ENCODE measurements at regions not wholly inside any gene's neighbourhood (a gene's known extent, or its start where the extent isn't known, plus 50 kb on each side); places are given as distances from the start of the nearest gene placed in this dataset.

- no peaks in the 10 kb centered on the region for H3K27me3 ChIP-seq (ENCODE audit: insufficient read depth, low read length)
- H3K4me3 ChIP-seq (ENCODE audit: insufficient read depth, low read depth, low read length), result no peak overlapping the region
- no peaks in the 10 kb centered on the region for H4K20me1 ChIP-seq (ENCODE audit: insufficient read depth, low read length)
- FAIRE-seq (no peak), DNase-seq (ENCODE audit: low read depth) (no peak)
- no peak overlapping the region for H2AFZ ChIP-seq (ENCODE audit: low read depth, low read length)
- H3K36me3 Mint-ChIP-seq (ENCODE audit: low read depth, unreplicated experiment), result no peaks in the 10 kb centered on the region
- H3K9ac ChIP-seq (ENCODE audit: low read length), result no peak overlapping the region
- no peak overlapping the region for H3K4me3 Mint-ChIP-seq (ENCODE audit: unreplicated experiment)
- H3K9me3 Mint-ChIP-seq (ENCODE audit: unreplicated experiment), result peaks cover 3% of the 10 kb centered on the region
- no peaks in the 10 kb centered on the region for H3K27me3 Mint-ChIP-seq (ENCODE audit: low read depth, unreplicated experiment)
- H3K79me2 ChIP-seq (ENCODE audit: insufficient read depth, low read length), result no peaks in the 10 kb centered on the region
- H3K4me1 ChIP-seq (ENCODE audit: insufficient read depth, low read length), result no peaks in the 10 kb centered on the region
- no peaks in the 10 kb centered on the region for H3K9me3 ChIP-seq (ENCODE audit: insufficient read depth, low read depth, low read length)
- H3K27ac Mint-ChIP-seq (ENCODE audit: unreplicated experiment), result no peak overlapping the region
- H3K4me1 Mint-ChIP-seq (ENCODE audit: low read depth, unreplicated experiment), result no peaks in the 10 kb centered on the region
- H3K36me3 ChIP-seq (ENCODE audit: insufficient read depth, low read length), result no peaks in the 10 kb centered on the region
- no peak overlapping the region for H3K4me2 ChIP-seq (ENCODE audit: low read length)
- no peak overlapping the region for H3K27ac ChIP-seq (ENCODE audit: low read depth, low read length)
- TF ChIP-seq CTCF (IDR thresholded peaks at IDR 0.05; ENCODE audit: insufficient read depth, low read depth, low read length) (no peak), EZH2 (IDR thresholded peaks at IDR 0.05; ENCODE audit: insufficient read depth, low read length) (no peak)
Observed at GRCh38 chr5:42121401-42121800, 196.3 kb downstream of the FBXO4 start.

- H3K9me3 ChIP-seq (ENCODE audit: insufficient read depth, low read depth, low read length), result no peaks in the 10 kb centered on the region
- no peak overlapping the region for H3K27ac ChIP-seq (ENCODE audit: low read depth, low read length)
- no peaks in the 10 kb centered on the region for H3K27me3 ChIP-seq (ENCODE audit: insufficient read depth, low read length)
- no peaks in the 10 kb centered on the region for H3K79me2 ChIP-seq (ENCODE audit: insufficient read depth, low read length)
- no peaks in the 10 kb centered on the region for H3K27me3 Mint-ChIP-seq (ENCODE audit: low read depth, unreplicated experiment)
- H3K9ac ChIP-seq (ENCODE audit: low read length), result no peak overlapping the region
- no peak overlapping the region for H3K4me3 ChIP-seq (ENCODE audit: insufficient read depth, low read depth, low read length)
- FAIRE-seq, result no peak
- H3K36me3 Mint-ChIP-seq (ENCODE audit: low read depth, unreplicated experiment), result no peaks in the 10 kb centered on the region
- no peak overlapping the region for H3K4me3 Mint-ChIP-seq (ENCODE audit: unreplicated experiment)
- H3K9me3 Mint-ChIP-seq (ENCODE audit: unreplicated experiment), result no peaks in the 10 kb centered on the region
- H3K4me1 ChIP-seq (ENCODE audit: insufficient read depth, low read length), result no peaks in the 10 kb centered on the region
- H3K27ac Mint-ChIP-seq (ENCODE audit: unreplicated experiment), result no peak overlapping the region
- DNase-seq (ENCODE audit: low read depth), result no peak
- H3K36me3 ChIP-seq (ENCODE audit: insufficient read depth, low read length), result no peaks in the 10 kb centered on the region
- no peak overlapping the region for H2AFZ ChIP-seq (ENCODE audit: low read depth, low read length)
- no peaks in the 10 kb centered on the region for H4K20me1 ChIP-seq (ENCODE audit: insufficient read depth, low read length)
- no peaks in the 10 kb centered on the region for H3K4me1 Mint-ChIP-seq (ENCODE audit: low read depth, unreplicated experiment)
- no peak overlapping the region for H3K4me2 ChIP-seq (ENCODE audit: low read length)
- TF ChIP-seq EZH2 (IDR thresholded peaks at IDR 0.05; ENCODE audit: insufficient read depth, low read length) (no peak), CTCF (IDR thresholded peaks at IDR 0.05; ENCODE audit: insufficient read depth, low read depth, low read length) (no peak)
Observed at GRCh38 chr5:42131081-42131480, 206.0 kb downstream of the FBXO4 start.

- H3K27ac ChIP-seq (ENCODE audit: low read depth, low read length), result no peak overlapping the region
- no peak for TF ChIP-seq EZH2 (IDR thresholded peaks at IDR 0.05; ENCODE audit: insufficient read depth, low read length)
- TF ChIP-seq CTCF (IDR thresholded peaks at IDR 0.05; ENCODE audit: insufficient read depth, low read depth, low read length), result no peak
- no peak overlapping the region for H3K4me2 ChIP-seq (ENCODE audit: low read length)
- Mint-ChIP-seq H3K27ac (ENCODE audit: unreplicated experiment) (no peak overlapping the region), H3K27me3 (ENCODE audit: low read depth, unreplicated experiment) (no peaks in the 10 kb centered on the region), H3K9me3 (ENCODE audit: unreplicated experiment) (no peaks in the 10 kb centered on the region), H3K4me1 (ENCODE audit: low read depth, unreplicated experiment) (no peaks in the 10 kb centered on the region), H3K4me3 (ENCODE audit: unreplicated experiment) (no peak overlapping the region), H3K36me3 (ENCODE audit: low read depth, unreplicated experiment) (no peaks in the 10 kb centered on the region)
- H3K9ac ChIP-seq (ENCODE audit: low read length), result no peak overlapping the region
- no peaks in the 10 kb centered on the region for H3K79me2 ChIP-seq (ENCODE audit: insufficient read depth, low read length)
- peaks cover 3% of the 10 kb centered on the region for H3K9me3 ChIP-seq (ENCODE audit: insufficient read depth, low read depth, low read length)
- H3K4me1 ChIP-seq (ENCODE audit: insufficient read depth, low read length), result no peaks in the 10 kb centered on the region
- FAIRE-seq (no peak), DNase-seq (ENCODE audit: low read depth) (no peak)
- H3K4me3 ChIP-seq (ENCODE audit: insufficient read depth, low read depth, low read length), result no peak overlapping the region
- H2AFZ ChIP-seq (ENCODE audit: low read depth, low read length), result no peak overlapping the region
- no peaks in the 10 kb centered on the region for H3K36me3 ChIP-seq (ENCODE audit: insufficient read depth, low read length)
- H3K27me3 ChIP-seq (ENCODE audit: insufficient read depth, low read length), result no peaks in the 10 kb centered on the region
- no peaks in the 10 kb centered on the region for H4K20me1 ChIP-seq (ENCODE audit: insufficient read depth, low read length)
Observed at GRCh38 chr5:42143361-42143760, 218.3 kb downstream of the FBXO4 start.

Data from astrocyte (in vitro differentiated cells and primary cell).